SK-N-SH (cell line): ENCODE measurements at regions not wholly inside any gene's neighbourhood (a gene's known extent, or its start where the extent isn't known, plus 50 kb on each side); places are given as distances from the start of the nearest gene placed in this dataset.
A peak's percentile ranks its signal among the peaks of the same experiment; 100 is the strongest.

Source experiments
- CTCF ChIA-PET: fragments of 300-600, 350-600 bp; formaldehyde crosslinking; extraction: SDS; loops from one replicate; lab custom pipeline; 2021; lab: Yijun Ruan, JAX
- POLR2A ChIA-PET: fragments of 350-600 bp; sonication (Branson Sonifier 250); formaldehyde crosslinking; extraction: SDS; loops from one replicate; lab custom pipeline; 2020; ENCODE audit warnings: antibody characterized with exemption, inconsistent platforms; lab: Yijun Ruan, JAX
- DNase-seq: peaks from one replicate; pipeline ENCODE4 v3.0.0; 2012
- H2AFZ ChIP-seq: fragments of 200-600 bp; sonication (generic); 2 replicates; pipeline ENCODE4 v1.8.1; 2016; ENCODE audit warnings: antibody characterized with exemption, mild to moderate bottlenecking, low read depth
- H3F3A ChIP-seq: fragments of 200-600 bp; sonication (generic); replicated peaks from 2 replicates; pipeline ENCODE3; 2016; ENCODE audit warnings: antibody characterized with exemption, mild to moderate bottlenecking; ENCODE audit not compliant: insufficient read depth
- H3K27ac ChIP-seq, 2 experiments: fragments of 200-500 bp in 1 of 2; fragments of 200-600 bp in 1 of 2; sonication (Bioruptor generic) in 1 of 2; sonication (generic), shearing (Covaris generic) in 1 of 2; 2 replicates each; pipeline versions ENCODE4 v1.5.1 to v1.6.1; 2014 to 2016; ENCODE audit warnings: low read depth in 2 of 2, inconsistent platforms in 1 of 2, low read length in 1 of 2, mild to moderate bottlenecking in 1 of 2, mixed read lengths in 1 of 2
- H3K27me3 ChIP-seq: fragments of 200-600 bp; sonication (generic), shearing (Covaris generic); 2 replicates; pipeline ENCODE4 v1.6.1; 2016; ENCODE audit warnings: mixed run types; ENCODE audit not compliant: insufficient read depth
- H3K36me3 ChIP-seq, 2 experiments: fragments of 200-500 bp in 1 of 2; fragments of 200-600 bp in 1 of 2; sonication (Bioruptor generic) in 1 of 2; sonication (generic) in 1 of 2; replicated peaks in 1 of 2; 2 replicates each; pipeline versions ENCODE3 to v1.5.1; 2014 to 2016; ENCODE audit warnings: low read length in 1 of 2, mild to moderate bottlenecking in 1 of 2; ENCODE audit not compliant: insufficient read depth in 2 of 2, control insufficient read depth in 1 of 2
- H3K4me1 ChIP-seq, 2 experiments: fragments of 200-500 bp in 1 of 2; fragments of 200-600 bp in 1 of 2; sonication (Bioruptor generic) in 1 of 2; sonication (generic), shearing (Covaris generic) in 1 of 2; 2 replicates each; pipeline versions ENCODE4 v1.5.1 to v1.6.1; 2014 to 2016; ENCODE audit warnings: low read depth in 1 of 2, low read length in 1 of 2, mixed run types in 1 of 2; ENCODE audit not compliant: insufficient read depth in 2 of 2, control insufficient read depth in 1 of 2
- H3K4me2 ChIP-seq: fragments of 200-600 bp; sonication (generic), shearing (Covaris generic); 2 replicates; pipeline ENCODE4 v1.6.1; 2017; ENCODE audit warnings: mixed run types
- H3K4me3 ChIP-seq, 2 experiments: fragments of 200-500 bp in 1 of 2; fragments of 200-600 bp in 1 of 2; sonication (Bioruptor generic) in 1 of 2; sonication (generic), shearing (Covaris generic) in 1 of 2; 2 replicates each; pipeline versions ENCODE4 v1.5.1 to v1.8.1; 2014 to 2016; ENCODE audit warnings: low read depth in 2 of 2, inconsistent platforms in 1 of 2, low read length in 1 of 2, mild to moderate bottlenecking in 1 of 2, mixed read lengths in 1 of 2, moderate library complexity in 1 of 2
- H3K79me2 ChIP-seq: fragments of 200-600 bp; sonication (generic); 2 replicates; pipeline ENCODE4 v1.8.1; 2017; ENCODE audit warnings: mild to moderate bottlenecking; ENCODE audit not compliant: insufficient read depth
- H3K9ac ChIP-seq: fragments of 200-600 bp; sonication (generic); 2 replicates; pipeline ENCODE4 v1.6.1; 2017; ENCODE audit warnings: mixed run types
- H3K9me2 ChIP-seq: fragments of 200-600 bp; sonication (generic); 2 replicates; pipeline ENCODE4 v1.6.1; 2017; ENCODE audit warnings: mixed run types
- H3K9me3 ChIP-seq: fragments of 200-600 bp; sonication (generic); 2 replicates; pipeline ENCODE4 v1.6.1; 2017; ENCODE audit warnings: mixed run types, mild to moderate bottlenecking, moderate library complexity
- H4K20me1 ChIP-seq: fragments of 200-600 bp; sonication (generic); 2 replicates; pipeline ENCODE4 v1.6.1; 2017; ENCODE audit warnings: mild to moderate bottlenecking, mixed run types; ENCODE audit not compliant: insufficient read depth
- CTCF ChIP-seq: fragments of 200-600 bp; sonication (generic); IDR thresholded peaks from 2 replicates; pipeline ENCODE4 v1.6.1; 2017; ENCODE audit warnings: antibody characterized with exemption, mild to moderate bottlenecking, moderate library complexity
- FOSL2 ChIP-seq: IDR thresholded peaks from 2 replicates; pipeline ENCODE4 v1.4.0; 2012; ENCODE audit warnings: low read depth, mild to moderate bottlenecking, moderate library complexity, borderline replicate concordance
- FOXM1 ChIP-seq: IDR thresholded peaks from 2 replicates; pipeline ENCODE4 v1.4.0; 2012; ENCODE audit warnings: low read depth, mild to moderate bottlenecking
- GABPA ChIP-seq: IDR thresholded peaks from 2 replicates; pipeline ENCODE4 v1.4.0; 2012; ENCODE audit warnings: low read depth, mild to moderate bottlenecking
- MEF2A ChIP-seq: IDR thresholded peaks from 2 replicates; pipeline ENCODE4 v1.4.0; 2012; ENCODE audit warnings: low read depth, borderline replicate concordance
- NFIC ChIP-seq: IDR thresholded peaks from 2 replicates; pipeline ENCODE4 v1.4.0; 2012; ENCODE audit warnings: borderline replicate concordance
- NRF1 ChIP-seq: IDR thresholded peaks from 2 replicates; pipeline ENCODE4 v1.6.1; 2012; ENCODE audit warnings: low read depth, mild to moderate bottlenecking, low read length
- POLR2AphosphoS5 ChIP-seq: IDR thresholded peaks from 2 replicates; pipeline ENCODE4 v1.6.1; 2012; ENCODE audit warnings: low read depth, low read length
- TAF1 ChIP-seq: IDR thresholded peaks from 2 replicates; pipeline ENCODE4 v1.6.1; 2012; ENCODE audit warnings: low read depth, mild to moderate bottlenecking, low read length, moderate library complexity, borderline replicate concordance
- TCF12 ChIP-seq: IDR thresholded peaks from 2 replicates; pipeline ENCODE4 v1.4.0; 2012
- USF1 ChIP-seq: IDR thresholded peaks from 2 replicates; pipeline ENCODE4 v1.4.0; 2012; ENCODE audit warnings: low read depth, borderline replicate concordance
- YY1 ChIP-seq: IDR thresholded peaks from 2 replicates; pipeline ENCODE4 v1.4.0; 2012; ENCODE audit warnings: low read depth, mild to moderate bottlenecking
- WGBS: methylation state at CpG from one replicate; pipeline ENCODE4 v1.1.6; 2017; ENCODE audit warnings: low lambda C conversion rate; 5-methylcytosine and 5-hydroxymethylcytosine counted together
- TF ChIP-seq, protein P1 (sequence below): IDR thresholded peaks from 2 replicates; pipeline ENCODE4 v1.4.0; 2012; ENCODE audit warnings: low read depth
- TF ChIP-seq, protein P2 (sequence below): IDR thresholded peaks from 2 replicates; pipeline ENCODE4 v1.4.0; 2012; ENCODE audit warnings: low read depth, borderline replicate concordance
- TF ChIP-seq, protein P3 (sequence below): fragments of 150-350 bp; IDR thresholded peaks from 2 replicates; pipeline ENCODE4 v1.6.1; 2016; ENCODE audit warnings: mild to moderate bottlenecking, low read depth, low read length

GRCh38 chr6:22821664-22822320 lies 252.4 kb downstream of the HDGFL1 start (continued):
- TF ChIP-seq USF1, result no peak
- TF ChIP-seq NRF1, result no peak

DNA sequence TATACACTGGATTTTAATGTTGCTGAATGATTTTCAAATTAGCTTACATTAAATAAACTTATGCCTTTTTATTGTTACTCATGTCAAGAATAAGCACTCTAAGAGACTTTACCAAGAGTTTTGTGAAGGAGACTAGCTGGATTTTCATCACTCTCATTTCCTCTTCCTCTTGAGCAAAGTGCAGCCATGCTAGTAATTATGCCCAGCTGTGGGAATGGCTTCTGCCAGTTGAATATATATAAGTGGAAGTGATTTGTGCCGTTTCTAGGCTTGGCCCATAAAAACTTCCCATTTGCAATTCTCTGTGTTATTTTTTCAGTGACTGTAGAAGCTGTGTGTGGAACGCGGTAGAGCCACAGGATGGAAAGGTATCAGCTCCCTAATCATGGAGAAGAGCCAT lies 255.8 kb downstream of the HDGFL1 start:
- TF ChIP-seq NFIC (no peak), FOXM1 (no peak), GABPA (no peak), CTCF (no peak)
- TF ChIP-seq, protein P1, sequence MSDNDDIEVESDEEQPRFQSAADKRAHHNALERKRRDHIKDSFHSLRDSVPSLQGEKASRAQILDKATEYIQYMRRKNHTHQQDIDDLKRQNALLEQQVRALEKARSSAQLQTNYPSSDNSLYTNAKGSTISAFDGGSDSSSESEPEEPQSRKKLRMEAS, result no peak
- TF ChIP-seq, all 33 proteins: peak for 0
- POLR2A ChIA-PET, result no interaction called here
- H3K9ac ChIP-seq, result no peak overlapping the region
- no peaks in the 10 kb centered on the region for H3K9me3 ChIP-seq
- H3K79me2 ChIP-seq, result no peaks in the 10 kb centered on the region
- CTCF ChIA-PET, result interaction anchor here (1.5 kb wide), 1 partner anchor 99 kb away, joined by 3 read pairs; no protein-coding TSS in a partner anchor
- H3K36me3 ChIP-seq, result no peaks in the 10 kb centered on the region
- H3K4me3 ChIP-seq, result no peak overlapping the region
- H3K27me3 ChIP-seq, result no peaks in the 10 kb centered on the region
- peaks cover 8 to 14% of the 10 kb centered on the region in 2 experiments for H3K4me1 ChIP-seq
- 91% methylated on average over 3 of the region's 3 CpGs for WGBS
- H3K9me2 ChIP-seq, result no peaks in the 10 kb centered on the region
- H3K27ac ChIP-seq, result peak overlapping the region in 1 of 2 experiments; percentile 43; a peak in 2 of 4 replicates
- no peak overlapping the region for H2AFZ ChIP-seq
- H3K4me2 ChIP-seq, result no peak overlapping the region
- no peaks in the 10 kb centered on the region for H4K20me1 ChIP-seq
- H3F3A ChIP-seq, result peaks cover 25% of the 10 kb centered on the region
- DNase-seq, result no peak

DNA sequence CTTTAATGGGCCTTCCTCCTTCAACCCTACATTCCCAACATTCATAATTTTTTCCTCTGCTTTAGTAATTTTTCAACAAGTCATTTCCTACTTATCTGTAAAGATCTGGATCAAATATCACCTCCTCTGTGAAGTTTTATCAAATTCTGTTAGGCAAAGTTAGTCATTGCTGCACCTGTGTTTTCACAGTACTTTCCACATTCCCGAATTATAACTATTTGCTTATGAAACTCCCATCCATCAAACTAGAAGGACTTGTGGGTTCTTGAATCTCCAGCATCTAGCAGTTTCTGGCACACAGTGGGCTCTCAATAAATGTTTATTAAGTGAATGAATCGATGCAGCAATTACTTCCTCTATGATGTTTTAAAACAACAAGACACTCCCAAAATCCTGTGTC lies 257.6 kb downstream of the HDGFL1 start:
- Histone ChIP-seq H3K27ac (peak overlapping the region; percentile 86 to 96), H3K9me2 (no peaks in the 10 kb centered on the region), H3F3A (peaks cover 25% of the 10 kb centered on the region), H3K79me2 (no peaks in the 10 kb centered on the region), H3K4me3 (no peak overlapping the region), H4K20me1 (no peaks in the 10 kb centered on the region), H3K4me2 (no peak overlapping the region), H2AFZ (peak overlapping the region; percentile 56; the same call in 1 of the 2 replicates), H3K9ac (no peak overlapping the region; the same call in 1 of the 2 replicates), H3K9me3 (no peaks in the 10 kb centered on the region), H3K27me3 (no peaks in the 10 kb centered on the region), H3K36me3 (no peaks in the 10 kb centered on the region), H3K4me1 (peaks cover 8 to 14% of the 10 kb centered on the region in 2 experiments)
- POLR2A ChIA-PET, result no interaction called here
- CTCF ChIA-PET, result interaction anchor here (1.0 to 1.5 kb wide), 2 partner anchors 97 to 204 kb away, joined by 3 read pairs; no protein-coding TSS in a partner anchor
- 64% methylated on average over 2 of the region's 2 CpGs for WGBS
- no peak for DNase-seq
- TF ChIP-seq, protein P2, sequence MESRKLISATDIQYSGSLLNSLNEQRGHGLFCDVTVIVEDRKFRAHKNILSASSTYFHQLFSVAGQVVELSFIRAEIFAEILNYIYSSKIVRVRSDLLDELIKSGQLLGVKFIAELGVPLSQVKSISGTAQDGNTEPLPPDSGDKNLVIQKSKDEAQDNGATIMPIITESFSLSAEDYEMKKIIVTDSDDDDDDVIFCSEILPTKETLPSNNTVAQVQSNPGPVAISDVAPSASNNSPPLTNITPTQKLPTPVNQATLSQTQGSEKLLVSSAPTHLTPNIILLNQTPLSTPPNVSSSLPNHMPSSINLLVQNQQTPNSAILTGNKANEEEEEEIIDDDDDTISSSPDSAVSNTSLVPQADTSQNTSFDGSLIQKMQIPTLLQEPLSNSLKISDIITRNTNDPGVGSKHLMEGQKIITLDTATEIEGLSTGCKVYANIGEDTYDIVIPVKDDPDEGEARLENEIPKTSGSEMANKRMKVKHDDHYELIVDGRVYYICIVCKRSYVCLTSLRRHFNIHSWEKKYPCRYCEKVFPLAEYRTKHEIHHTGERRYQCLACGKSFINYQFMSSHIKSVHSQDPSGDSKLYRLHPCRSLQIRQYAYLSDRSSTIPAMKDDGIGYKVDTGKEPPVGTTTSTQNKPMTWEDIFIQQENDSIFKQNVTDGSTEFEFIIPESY, result no peak
- 0 out of 2 replicates have a peak, but pooled peaks have one; percentile 7 for TF ChIP-seq FOSL2
- no peak for TF ChIP-seq YY1
- TF ChIP-seq POLR2AphosphoS5, result no peak
- TF ChIP-seq TCF12, result peak; percentile 61
- TF ChIP-seq MEF2A, result no peak
- TF ChIP-seq, protein P3, sequence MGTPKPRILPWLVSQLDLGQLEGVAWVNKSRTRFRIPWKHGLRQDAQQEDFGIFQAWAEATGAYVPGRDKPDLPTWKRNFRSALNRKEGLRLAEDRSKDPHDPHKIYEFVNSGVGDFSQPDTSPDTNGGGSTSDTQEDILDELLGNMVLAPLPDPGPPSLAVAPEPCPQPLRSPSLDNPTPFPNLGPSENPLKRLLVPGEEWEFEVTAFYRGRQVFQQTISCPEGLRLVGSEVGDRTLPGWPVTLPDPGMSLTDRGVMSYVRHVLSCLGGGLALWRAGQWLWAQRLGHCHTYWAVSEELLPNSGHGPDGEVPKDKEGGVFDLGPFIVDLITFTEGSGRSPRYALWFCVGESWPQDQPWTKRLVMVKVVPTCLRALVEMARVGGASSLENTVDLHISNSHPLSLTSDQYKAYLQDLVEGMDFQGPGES, result no peak
- TF ChIP-seq TAF1, result no peak
